HL-60 (cell line): ENCODE measurements at regions not wholly inside any gene's neighbourhood (a gene's known extent, or its start where the extent isn't known, plus 50 kb on each side); places are given as distances from the start of the nearest gene placed in this dataset.

Experiments used
- DNase-seq, 2 experiments: peaks; one replicate each; pipeline ENCODE4 v3.0.0-alpha.2; 2010 to 2020; ENCODE audit warnings: low read depth in 1 of 2, low spot score in 1 of 2
- H3K27ac ChIP-seq: fragments of 250-450 bp; sonication (Bioruptor Pico); replicated peaks from 2 replicates; pipeline ENCODE4 v1.5.1; 2020; ENCODE audit warnings: mild to moderate bottlenecking, moderate library complexity
- H3K27me3 ChIP-seq: fragments of 250-450 bp; sonication (Bioruptor Pico); 2 replicates; pipeline ENCODE4 v1.5.1; 2021; ENCODE audit warnings: mild to moderate bottlenecking, moderate library complexity; ENCODE audit not compliant: insufficient read depth, poor library complexity, severe bottlenecking
- H3K4me3 ChIP-seq: replicated peaks from 2 replicates; pipeline ENCODE4 v1.5.1; 2011; ENCODE audit warnings: mild to moderate bottlenecking, control low read depth, low read length; ENCODE audit not compliant: insufficient read depth
- GABPA ChIP-seq: IDR thresholded peaks from 2 replicates; pipeline ENCODE4 v1.6.1; 2012; ENCODE audit warnings: low read depth
- POLR2AphosphoS5 ChIP-seq: IDR thresholded peaks from 2 replicates; pipeline ENCODE4 v1.6.1; 2012; ENCODE audit warnings: low read depth
- SPI1 ChIP-seq: IDR thresholded peaks from 2 replicates; pipeline ENCODE4 v1.6.1; 2012; ENCODE audit warnings: low read depth, mild to moderate bottlenecking, borderline replicate concordance
- TF ChIP-seq, protein P1 (sequence below): IDR thresholded peaks from one replicate; pipeline ENCODE4 v1.5.1; 2011; ENCODE audit warnings: low read length, control low read depth, inconsistent platforms; ENCODE audit not compliant: insufficient read depth
- TF ChIP-seq, protein P2 (sequence below): IDR thresholded peaks from 2 replicates; pipeline ENCODE4 v1.6.1; 2012; ENCODE audit warnings: low read depth; ENCODE audit not compliant: insufficient replicate concordance

DNA sequence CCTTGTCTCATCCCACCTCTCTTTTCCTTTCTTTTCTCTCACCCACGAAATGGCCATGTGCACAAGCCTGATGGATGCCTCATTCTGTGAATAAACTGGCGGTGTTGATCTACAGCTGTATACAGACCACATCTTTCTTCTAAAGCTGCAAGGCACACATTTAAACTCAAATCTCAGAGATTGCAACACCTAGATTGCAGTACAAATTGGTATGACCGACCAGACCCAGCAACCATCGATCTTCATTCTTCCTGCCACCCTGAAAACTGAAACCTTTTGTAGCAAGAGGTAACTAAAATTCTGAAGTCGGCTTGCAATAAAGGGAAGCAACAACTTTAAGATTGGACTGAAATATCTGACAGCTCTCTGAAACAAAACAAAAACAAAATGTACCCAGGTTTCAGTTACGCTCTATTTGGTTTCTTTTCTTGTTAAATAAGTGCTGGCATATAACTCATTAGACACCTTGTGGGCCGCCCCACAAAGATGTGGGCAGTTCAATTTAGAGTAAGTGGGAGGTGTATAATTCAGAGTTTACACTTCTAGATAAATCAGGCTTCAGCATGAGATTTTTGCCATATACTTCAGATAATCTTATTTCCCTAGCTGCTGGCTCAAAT, 390.0 kb upstream of the NOVA1 start:
- Histone ChIP-seq H3K27me3 (no peaks in the 10 kb centered on the region), H3K4me3 (no peak overlapping the region), H3K27ac (no peak overlapping the region)

DNA sequence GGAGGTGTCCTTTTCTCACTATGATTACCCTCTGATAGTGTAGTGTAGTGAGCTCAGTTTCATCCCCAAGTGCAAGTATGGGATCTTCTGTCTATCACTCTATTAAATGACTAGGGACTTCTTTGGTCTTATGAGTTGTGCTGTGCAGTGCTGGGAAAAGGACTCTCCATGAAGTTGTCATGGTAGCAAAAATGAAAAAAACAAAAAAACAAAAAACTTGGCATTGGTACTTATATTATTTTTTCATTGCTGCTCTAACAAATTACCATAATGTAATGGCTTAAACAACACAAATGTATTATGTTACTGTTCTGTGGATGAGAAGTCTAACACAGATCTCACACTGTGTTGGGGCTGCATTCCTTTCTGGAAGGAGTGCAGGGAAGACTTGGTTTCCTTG, 393.1 kb upstream of the NOVA1 start:
- TF ChIP-seq POLR2AphosphoS5 (no peak), SPI1 (no peak), GABPA (no peak)
- TF ChIP-seq, protein P1, sequence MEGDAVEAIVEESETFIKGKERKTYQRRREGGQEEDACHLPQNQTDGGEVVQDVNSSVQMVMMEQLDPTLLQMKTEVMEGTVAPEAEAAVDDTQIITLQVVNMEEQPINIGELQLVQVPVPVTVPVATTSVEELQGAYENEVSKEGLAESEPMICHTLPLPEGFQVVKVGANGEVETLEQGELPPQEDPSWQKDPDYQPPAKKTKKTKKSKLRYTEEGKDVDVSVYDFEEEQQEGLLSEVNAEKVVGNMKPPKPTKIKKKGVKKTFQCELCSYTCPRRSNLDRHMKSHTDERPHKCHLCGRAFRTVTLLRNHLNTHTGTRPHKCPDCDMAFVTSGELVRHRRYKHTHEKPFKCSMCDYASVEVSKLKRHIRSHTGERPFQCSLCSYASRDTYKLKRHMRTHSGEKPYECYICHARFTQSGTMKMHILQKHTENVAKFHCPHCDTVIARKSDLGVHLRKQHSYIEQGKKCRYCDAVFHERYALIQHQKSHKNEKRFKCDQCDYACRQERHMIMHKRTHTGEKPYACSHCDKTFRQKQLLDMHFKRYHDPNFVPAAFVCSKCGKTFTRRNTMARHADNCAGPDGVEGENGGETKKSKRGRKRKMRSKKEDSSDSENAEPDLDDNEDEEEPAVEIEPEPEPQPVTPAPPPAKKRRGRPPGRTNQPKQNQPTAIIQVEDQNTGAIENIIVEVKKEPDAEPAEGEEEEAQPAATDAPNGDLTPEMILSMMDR, result no peak
- TF ChIP-seq, protein P2, sequence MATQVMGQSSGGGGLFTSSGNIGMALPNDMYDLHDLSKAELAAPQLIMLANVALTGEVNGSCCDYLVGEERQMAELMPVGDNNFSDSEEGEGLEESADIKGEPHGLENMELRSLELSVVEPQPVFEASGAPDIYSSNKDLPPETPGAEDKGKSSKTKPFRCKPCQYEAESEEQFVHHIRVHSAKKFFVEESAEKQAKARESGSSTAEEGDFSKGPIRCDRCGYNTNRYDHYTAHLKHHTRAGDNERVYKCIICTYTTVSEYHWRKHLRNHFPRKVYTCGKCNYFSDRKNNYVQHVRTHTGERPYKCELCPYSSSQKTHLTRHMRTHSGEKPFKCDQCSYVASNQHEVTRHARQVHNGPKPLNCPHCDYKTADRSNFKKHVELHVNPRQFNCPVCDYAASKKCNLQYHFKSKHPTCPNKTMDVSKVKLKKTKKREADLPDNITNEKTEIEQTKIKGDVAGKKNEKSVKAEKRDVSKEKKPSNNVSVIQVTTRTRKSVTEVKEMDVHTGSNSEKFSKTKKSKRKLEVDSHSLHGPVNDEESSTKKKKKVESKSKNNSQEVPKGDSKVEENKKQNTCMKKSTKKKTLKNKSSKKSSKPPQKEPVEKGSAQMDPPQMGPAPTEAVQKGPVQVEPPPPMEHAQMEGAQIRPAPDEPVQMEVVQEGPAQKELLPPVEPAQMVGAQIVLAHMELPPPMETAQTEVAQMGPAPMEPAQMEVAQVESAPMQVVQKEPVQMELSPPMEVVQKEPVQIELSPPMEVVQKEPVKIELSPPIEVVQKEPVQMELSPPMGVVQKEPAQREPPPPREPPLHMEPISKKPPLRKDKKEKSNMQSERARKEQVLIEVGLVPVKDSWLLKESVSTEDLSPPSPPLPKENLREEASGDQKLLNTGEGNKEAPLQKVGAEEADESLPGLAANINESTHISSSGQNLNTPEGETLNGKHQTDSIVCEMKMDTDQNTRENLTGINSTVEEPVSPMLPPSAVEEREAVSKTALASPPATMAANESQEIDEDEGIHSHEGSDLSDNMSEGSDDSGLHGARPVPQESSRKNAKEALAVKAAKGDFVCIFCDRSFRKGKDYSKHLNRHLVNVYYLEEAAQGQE, result no peak
- Histone ChIP-seq H3K4me3 (no peak overlapping the region), H3K27ac (no peak overlapping the region), H3K27me3 (no peaks in the 10 kb centered on the region)
- no peak for DNase-seq

More for the DNA sequence above, 390.0 kb upstream of the NOVA1 start:
- TF ChIP-seq SPI1 (no peak), POLR2AphosphoS5 (no peak), GABPA (no peak)
- TF ChIP-seq, protein P1, result no peak
- TF ChIP-seq, protein P2, result no peak
- DNase-seq, result no peak

DNA sequence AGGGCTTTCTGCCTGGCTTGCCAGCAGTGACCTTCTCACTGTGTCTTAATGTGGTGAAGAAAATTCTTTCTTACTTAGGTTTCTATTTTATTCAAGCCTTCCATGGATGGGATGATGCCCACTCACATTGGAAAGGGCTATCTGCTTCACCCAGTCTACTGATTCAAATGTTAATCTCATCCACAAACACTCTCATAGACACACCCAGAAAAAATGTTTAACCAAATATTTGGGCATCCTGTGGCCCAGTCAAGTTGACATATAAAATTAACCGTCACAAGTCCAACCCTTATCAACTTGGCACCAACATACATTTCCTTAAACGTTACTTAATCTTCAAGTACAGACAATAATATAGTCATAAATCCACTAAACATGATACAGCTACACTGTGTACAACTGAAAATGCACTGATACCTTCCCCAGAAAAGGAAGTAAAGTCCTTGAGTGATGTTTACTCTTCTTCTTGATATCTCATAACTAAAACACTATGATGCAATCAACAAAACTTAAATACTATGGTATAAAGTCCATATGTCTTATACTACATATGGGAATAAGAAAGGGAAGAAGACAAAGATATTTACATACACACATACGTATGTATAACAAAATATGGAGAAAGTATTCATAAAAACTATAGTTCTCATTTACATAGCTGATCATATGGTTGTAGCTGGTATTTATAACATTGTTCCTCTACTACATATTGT, 394.7 kb upstream of the NOVA1 start:
- Histone ChIP-seq H3K4me3 (no peak overlapping the region), H3K27me3 (no peaks in the 10 kb centered on the region), H3K27ac (no peak overlapping the region)
- no peak for TF ChIP-seq SPI1
- no peak for DNase-seq

DNA sequence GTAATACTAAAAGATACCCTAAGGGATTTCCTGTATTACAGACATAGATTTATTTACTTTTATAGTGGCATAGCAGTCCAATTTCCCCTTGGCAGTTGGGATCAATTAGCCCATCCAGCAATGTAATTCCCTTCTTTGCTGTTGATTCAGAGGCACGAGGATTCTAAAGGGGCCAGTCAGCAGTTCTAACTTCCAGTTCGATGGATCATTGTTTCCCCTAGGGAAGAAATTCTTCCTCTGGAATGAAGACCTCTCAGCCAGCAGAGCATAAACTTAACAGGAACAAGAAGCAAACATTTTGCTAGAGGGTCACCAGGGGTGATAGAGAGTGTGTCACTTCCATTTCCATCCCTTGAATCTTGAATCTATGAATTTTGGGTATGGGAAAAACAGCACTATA, 395.7 kb upstream of the NOVA1 start:
- no peak for DNase-seq
- Histone ChIP-seq H3K4me3 (no peak overlapping the region), H3K27ac (no peak overlapping the region), H3K27me3 (no peaks in the 10 kb centered on the region)
- TF ChIP-seq, protein P2, result no peak
- TF ChIP-seq, protein P1, result no peak
- TF ChIP-seq GABPA, result no peak
- TF ChIP-seq POLR2AphosphoS5, result no peak
- no peak for TF ChIP-seq SPI1
